Spleen (tissue), 11 donors: ENCODE measurements at regions not wholly inside any gene's neighbourhood (a gene's known extent, or its start where the extent isn't known, plus 50 kb on each side); places are given as distances from the start of the nearest gene placed in this dataset.
"Not testable (repeated sequence)": the region's sequence is repeated elsewhere in the genome, so short reads cannot be mapped to it uniquely, and the experiment has no call there.

Experiments
- DNase-seq: peaks from one replicate; pipeline ENCODE4 v3.0.0-alpha.2; 2020
- H3K27ac ChIP-seq, 8 donors: fragments of 200-600 bp; sonication (generic) in 7 of 8; 1 replicate in 4 of 8; 2 replicates in 4 of 8; pipeline versions ENCODE4 v1.5.0 to v1.8.0; 2016 to 2021; ENCODE audit warnings: inconsistent platforms in 4 of 8, mild to moderate bottlenecking in 4 of 8, moderate library complexity in 1 of 8
- H3K27me3 ChIP-seq, 7 donors: fragments of 200-600 bp; sonication (generic) in 6 of 7; replicated peaks in 1 of 7; 1 replicate in 4 of 7; 2 replicates in 3 of 7; pipeline versions ENCODE4 v1.5.0 to v1.8.0; 2016 to 2021; ENCODE audit warnings: inconsistent platforms in 3 of 7, mild to moderate bottlenecking in 1 of 7
- H3K36me3 ChIP-seq, 6 donors: fragments of 200-600 bp; sonication (generic) in 5 of 6; 1 replicate in 4 of 6; 2 replicates in 2 of 6; pipeline versions ENCODE4 v1.5.0 to v1.8.0; 2016 to 2021; ENCODE audit warnings: inconsistent platforms in 2 of 6
- H3K4me1 ChIP-seq, 6 donors: fragments of 200-600 bp; sonication (generic) in 5 of 6; 1 replicate in 3 of 6; 2 replicates in 3 of 6; pipeline versions ENCODE4 v1.5.0 to v1.8.0; 2016 to 2021; ENCODE audit warnings: inconsistent platforms in 3 of 6
- H3K4me3 ChIP-seq, 8 donors: fragments of 200-600 bp; sonication (generic) in 7 of 8; 1 replicate in 4 of 8; 2 replicates in 4 of 8; pipeline versions ENCODE4 v1.5.0 to v1.8.0; 2016 to 2021; ENCODE audit warnings: inconsistent platforms in 4 of 8, mild to moderate bottlenecking in 4 of 8, moderate library complexity in 2 of 8
- H3K9me3 ChIP-seq, 8 donors: fragments of 200-600 bp; sonication (generic) in 7 of 8; 1 replicate in 4 of 8; 2 replicates in 4 of 8; pipeline versions ENCODE4 v1.5.0 to v1.8.0; 2016 to 2021; ENCODE audit warnings: inconsistent platforms in 4 of 8
- CTCF ChIP-seq, 11 experiments: fragments of 200-600 bp in 7 of 11; fragments of 450-650 bp in 4 of 11; sonication (generic) in 4 of 11; IDR thresholded peaks in 8 of 11; conservative IDR thresholded peaks in 3 of 11; 1 replicate in 7 of 11; 2 replicates in 4 of 11; pipeline versions ENCODE4 v1.4.0 to v1.8.0; 2016 to 2021; ENCODE audit warnings: antibody characterized with exemption in 11 of 11, inconsistent platforms in 4 of 11, mild to moderate bottlenecking in 1 of 11
- POLR2A ChIP-seq, 3 donors: fragments of 450-650 bp; IDR thresholded peaks; one replicate each; pipeline ENCODE4 v1.5.1; 2017; ENCODE audit warnings: antibody characterized with exemption in 3 of 3, mild to moderate bottlenecking in 1 of 3
- POLR2AphosphoS5 ChIP-seq, 3 donors: sonication (generic); formaldehyde crosslinking; IDR thresholded peaks; one replicate each; pipeline ENCODE4 v1.5.1; 2017; ENCODE audit warnings: antibody characterized with exemption in 3 of 3
- WGBS, 5 donors: extraction: QIAGEN DNeasy Blood & Tissue Kit in 3 of 5; methylation state at CpG; one replicate each; pipeline versions ENCODE4 v1.1.5 to v1.1.7; 2013 to 2018; 5-methylcytosine and 5-hydroxymethylcytosine counted together
- intact Hi-C: fragments of 100-400 bp; cut with DNase I; formaldehyde crosslinking; loops from one replicate; pipeline ENCODE4 v1.15.0; 2023; ENCODE audit warnings: low total_unique reads
- donor health status: healthy with polysubstance abuse.
- donor health status: DM: no; HTN: no; CAD: no; lungs with moderate emphysema.
- donor health status: DM: no; HTN: no; CAD: no.
- donor health status: Bipolar disorder and iron deficiency.
- donor health status: healthy.
- donor health status: DM: no; HTN: no; CAD: no.
- donor health status: DM: yes; HTN: yes; CAD: no.

GRCh38 chr4:170446782-170447181 lies 357.0 kb upstream of the AADAT start:
- DNase-seq, result no peak
- no peaks in the 10 kb centered on the region for H3K4me1 ChIP-seq
- no peaks in the 10 kb centered on the region for H3K36me3 ChIP-seq
- no peak overlapping the region for H3K27ac ChIP-seq
- no peaks in the 10 kb centered on the region for H3K27me3 ChIP-seq
- H3K4me3 ChIP-seq, result no peak overlapping the region
- peaks cover 0 to 6% (median 0%) of the 10 kb centered on the region in 8 donors for H3K9me3 ChIP-seq
- 77 to 92% (median 81%) methylated on average over 3 of the region's 3 CpGs for WGBS, 5 donors
- TF ChIP-seq POLR2AphosphoS5 (IDR thresholded peaks at IDR 0.05) (no peak), POLR2A (IDR thresholded peaks at IDR 0.05) (no peak), CTCF (IDR thresholded peaks at IDR 0.05 in 8 of 11, conservative IDR thresholded peaks at IDR 0.05 in 3 of 11) (no peak)
- intact Hi-C loops, result no loop called here

GRCh38 chr4:170441146-170441545 lies 351.4 kb upstream of the AADAT start:
- H3K36me3 ChIP-seq, H3K9me3 ChIP-seq, H3K27me3 ChIP-seq, intact Hi-C loops, H3K4me1 ChIP-seq, DNase-seq, H3K27ac ChIP-seq, H3K4me3 ChIP-seq: not testable (repeated sequence)
- WGBS, 5 donors, result 67 to 78% (median 76%) methylated on average over 2 of the region's 2 CpGs

- Histone ChIP-seq H3K9me3 (peaks cover 0 to 4% (median 0%) of the 10 kb centered on the region in 8 donors), H3K36me3 (no peaks in the 10 kb centered on the region), H3K4me3 (no peak overlapping the region), H3K27me3 (no peaks in the 10 kb centered on the region), H3K27ac (no peak overlapping the region), H3K4me1 (no peaks in the 10 kb centered on the region)
- WGBS, 5 donors, result 78 to 88% (median 80%) methylated on average over 5 of the region's 5 CpGs
- TF ChIP-seq POLR2A (IDR thresholded peaks at IDR 0.05) (no peak), CTCF (IDR thresholded peaks at IDR 0.05 in 8 of 11, conservative IDR thresholded peaks at IDR 0.05 in 3 of 11) (no peak), POLR2AphosphoS5 (IDR thresholded peaks at IDR 0.05) (no peak)
- DNase-seq, result no peak
- intact Hi-C loops, result no loop called here
These were observed 339.2 kb upstream of the AADAT start for GRCh38 chr4:170428929-170429328.

- DNase-seq, result no peak
- H3K4me1 ChIP-seq, result no peaks in the 10 kb centered on the region
- intact Hi-C loops, result no loop called here
- H3K27ac ChIP-seq, result no peak overlapping the region
- WGBS, 5 donors, result 73 to 87% (median 77%) methylated on average over 5 of the region's 5 CpGs
- no peaks in the 10 kb centered on the region for H3K36me3 ChIP-seq
- TF ChIP-seq CTCF (IDR thresholded peaks at IDR 0.05 in 8 of 11, conservative IDR thresholded peaks at IDR 0.05 in 3 of 11) (no peak), POLR2AphosphoS5 (IDR thresholded peaks at IDR 0.05) (no peak), POLR2A (IDR thresholded peaks at IDR 0.05) (no peak)
- H3K4me3 ChIP-seq, result no peak overlapping the region
- peaks cover 0 to 9% (median 2%) of the 10 kb centered on the region in 8 donors for H3K9me3 ChIP-seq
- H3K27me3 ChIP-seq, result no peaks in the 10 kb centered on the region
These were observed 335.9 kb upstream of the AADAT start for GRCh38 chr4:170425521-170426143.

- intact Hi-C loops, result no loop called here
- Histone ChIP-seq H3K27ac (no peak overlapping the region), H3K27me3 (no peaks in the 10 kb centered on the region), H3K4me1 (no peaks in the 10 kb centered on the region), H3K4me3 (no peak overlapping the region), H3K9me3 (peaks cover 0 to 15% (median 2%) of the 10 kb centered on the region in 8 donors), H3K36me3 (no peaks in the 10 kb centered on the region)
- DNase-seq, result no peak
- TF ChIP-seq POLR2AphosphoS5 (IDR thresholded peaks at IDR 0.05), result no peak
- no peak for TF ChIP-seq CTCF (IDR thresholded peaks at IDR 0.05 in 8 of 11, conservative IDR thresholded peaks at IDR 0.05 in 3 of 11)
- no peak for TF ChIP-seq POLR2A (IDR thresholded peaks at IDR 0.05)
- 56 to 76% (median 72%) methylated on average over 1 of the region's 1 CpG for WGBS, 5 donors
These were observed 335.3 kb upstream of the AADAT start for GRCh38 chr4:170425040-170425439.
